Mesendoderm (in vitro differentiated cells): ENCODE measurements at regions not wholly inside any gene's neighbourhood (a gene's known extent, or its start where the extent isn't known, plus 50 kb on each side); places are given as distances from the start of the nearest gene placed in this dataset.

Source experiments
- DNase-seq: peaks from one replicate; pipeline ENCODE4 v3.0.0; 2013
- H2AK5ac ChIP-seq: 2 replicates; pipeline ENCODE4 v1.6.1; 2013; ENCODE audit warnings: low read length, inconsistent platforms
- H2BK120ac ChIP-seq: 2 replicates; pipeline ENCODE4 v1.6.1; 2013; ENCODE audit warnings: low read depth, mild to moderate bottlenecking, low read length, moderate library complexity, mixed read lengths
- H2BK15ac ChIP-seq: replicated peaks from 2 replicates; pipeline ENCODE4 v1.6.1; 2013; ENCODE audit warnings: low read depth, mild to moderate bottlenecking, moderate library complexity
- H2BK5ac ChIP-seq: 2 replicates; pipeline ENCODE4 v1.6.1; 2013; ENCODE audit warnings: low read length, inconsistent platforms
- H3K18ac ChIP-seq: 2 replicates; pipeline ENCODE4 v1.6.1; 2013; ENCODE audit warnings: mild to moderate bottlenecking, low read length, mixed read lengths
- H3K23ac ChIP-seq: one replicate; pipeline ENCODE4 v1.6.1; 2013; ENCODE audit warnings: low read length
- H3K27ac ChIP-seq: 2 replicates; pipeline ENCODE4 v1.5.1; 2013; ENCODE audit warnings: low read depth, mild to moderate bottlenecking, inconsistent platforms, low read length, moderate library complexity
- H3K27me3 ChIP-seq: 2 replicates; pipeline ENCODE4 v1.6.1; 2013; ENCODE audit warnings: low read length, control low read depth, mild to moderate bottlenecking, inconsistent platforms; ENCODE audit not compliant: insufficient read depth, poor library complexity
- H3K36me3 ChIP-seq: 2 replicates; pipeline ENCODE4 v1.6.1; 2013; ENCODE audit warnings: low read length, inconsistent platforms; ENCODE audit not compliant: control insufficient read depth, insufficient read depth
- H3K4ac ChIP-seq: one replicate; pipeline ENCODE4 v1.6.1; 2013; ENCODE audit warnings: low read depth, mild to moderate bottlenecking, low read length, moderate library complexity
- H3K4me1 ChIP-seq: 2 replicates; pipeline ENCODE4 v1.6.1; 2013; ENCODE audit warnings: low read depth, low read length, inconsistent platforms; ENCODE audit not compliant: control insufficient read depth
- H3K4me2 ChIP-seq: 2 replicates; pipeline ENCODE4 v1.6.1; 2013; ENCODE audit warnings: low read length
- H3K4me3 ChIP-seq: 2 replicates; pipeline ENCODE4 v1.5.1; 2013; ENCODE audit warnings: mild to moderate bottlenecking, low read length
- H3K56ac ChIP-seq: one replicate; pipeline ENCODE4 v1.6.1; 2013; ENCODE audit warnings: low read length
- H3K79me1 ChIP-seq: 2 replicates; pipeline ENCODE4 v1.6.1; 2013; ENCODE audit warnings: low read length, inconsistent platforms
- H3K79me2 ChIP-seq: 2 replicates; pipeline ENCODE4 v1.6.1; 2013; ENCODE audit warnings: mild to moderate bottlenecking, low read length; ENCODE audit not compliant: control insufficient read depth, insufficient read depth
- H3K9ac ChIP-seq: 2 replicates; pipeline ENCODE4 v1.6.1; 2013; ENCODE audit warnings: low read length, inconsistent platforms
- H4K5ac ChIP-seq: one replicate; pipeline ENCODE4 v1.6.1; 2013; ENCODE audit warnings: low read length
- H4K8ac ChIP-seq: one replicate; pipeline ENCODE4 v1.6.1; 2013; ENCODE audit warnings: low read depth, mild to moderate bottlenecking, control low read depth, low read length, moderate library complexity
- WGBS: extraction: QIAGEN DNeasy Blood & Tissue Kit; methylation state at CpG from one replicate; pipeline ENCODE4 v1.1.7; 2013; ENCODE audit warnings: low lambda C conversion rate, missing lambda C conversion rate; ENCODE audit not compliant: insufficient coverage; ENCODE audit errors: extremely low coverage; 5-methylcytosine and 5-hydroxymethylcytosine counted together

- no peak overlapping the region for H2AK5ac ChIP-seq
- no peaks in the 10 kb centered on the region for H3K79me2 ChIP-seq
- no peak overlapping the region for H3K4me2 ChIP-seq
- no peaks in the 10 kb centered on the region for H3K27me3 ChIP-seq
- DNase-seq: no peak
- no peak overlapping the region for H3K4me3 ChIP-seq
- no peak overlapping the region for H3K9ac ChIP-seq
- no peak overlapping the region for H3K23ac ChIP-seq
- no peaks in the 10 kb centered on the region for H3K79me1 ChIP-seq
- H2BK5ac ChIP-seq: no peak overlapping the region
- no peak overlapping the region for H2BK120ac ChIP-seq
- no peak overlapping the region for H4K5ac ChIP-seq
- no peak overlapping the region for H3K56ac ChIP-seq
- no peaks in the 10 kb centered on the region for H3K4me1 ChIP-seq
- H2BK15ac ChIP-seq: no peak overlapping the region
- no peaks in the 10 kb centered on the region for H3K36me3 ChIP-seq
- H4K8ac ChIP-seq: no peak overlapping the region
- no peak overlapping the region for H3K27ac ChIP-seq
- H3K18ac ChIP-seq: no peak overlapping the region
- no peak overlapping the region for H3K4ac ChIP-seq
- no CpG with 5 or more reads among the region's 3 CpGs for WGBS
Observed at GRCh38 chr1:30466610-30467009, 256.8 kb downstream of the MATN1 start.

GRCh38 chr1:30466026-30466425 lies 257.4 kb downstream of the MATN1 start:
- Histone ChIP-seq H2BK120ac (no peak overlapping the region), H3K4ac (no peak overlapping the region), H3K56ac (no peak overlapping the region), H3K9ac (no peak overlapping the region), H3K18ac (no peak overlapping the region), H2BK5ac (no peak overlapping the region), H3K27ac (no peak overlapping the region), H2BK15ac (no peak overlapping the region), H3K36me3 (no peaks in the 10 kb centered on the region), H3K27me3 (no peaks in the 10 kb centered on the region), H4K8ac (no peak overlapping the region), H3K23ac (no peak overlapping the region), H3K4me1 (no peaks in the 10 kb centered on the region), H2AK5ac (no peak overlapping the region), H4K5ac (no peak overlapping the region), H3K4me2 (no peak overlapping the region), H3K4me3 (no peak overlapping the region), H3K79me2 (no peaks in the 10 kb centered on the region), H3K79me1 (no peaks in the 10 kb centered on the region)
- DNase-seq: no peak
- no CpG with 5 or more reads among the region's 4 CpGs for WGBS

- no peak overlapping the region for H3K9ac ChIP-seq
- no peak overlapping the region for H4K5ac ChIP-seq
- H3K4ac ChIP-seq: no peak overlapping the region
- H3K23ac ChIP-seq: no peak overlapping the region
- DNase-seq: no peak
- H3K56ac ChIP-seq: no peak overlapping the region
- H3K27me3 ChIP-seq: no peaks in the 10 kb centered on the region
- no peaks in the 10 kb centered on the region for H3K36me3 ChIP-seq
- H2BK5ac ChIP-seq: no peak overlapping the region
- no peak overlapping the region for H3K4me2 ChIP-seq
- H2BK15ac ChIP-seq: no peak overlapping the region
- H3K18ac ChIP-seq: no peak overlapping the region
- no peak overlapping the region for H2BK120ac ChIP-seq
- no CpG with 5 or more reads among the region's 2 CpGs for WGBS
- no peak overlapping the region for H4K8ac ChIP-seq
- no peaks in the 10 kb centered on the region for H3K4me1 ChIP-seq
- no peak overlapping the region for H3K4me3 ChIP-seq
- H3K27ac ChIP-seq: no peak overlapping the region
- H3K79me1 ChIP-seq: no peaks in the 10 kb centered on the region
- no peak overlapping the region for H2AK5ac ChIP-seq
- no peaks in the 10 kb centered on the region for H3K79me2 ChIP-seq
Observed at GRCh38 chr1:30465096-30465495, 258.3 kb downstream of the MATN1 start.

GRCh38 chr1:30464187-30464617 lies 259.2 kb downstream of the MATN1 start:
- H3K4ac ChIP-seq: no peak overlapping the region
- H3K4me1 ChIP-seq: no peaks in the 10 kb centered on the region
- no CpG with 5 or more reads among the region's 1 CpG for WGBS
- H3K23ac ChIP-seq: no peak overlapping the region
- H3K27me3 ChIP-seq: no peaks in the 10 kb centered on the region
- H2BK5ac ChIP-seq: no peak overlapping the region
- H3K4me2 ChIP-seq: no peak overlapping the region
- H3K56ac ChIP-seq: no peak overlapping the region
- H3K36me3 ChIP-seq: no peaks in the 10 kb centered on the region
- H2BK15ac ChIP-seq: no peak overlapping the region
- no peak overlapping the region for H3K27ac ChIP-seq
- no peak for DNase-seq
- no peaks in the 10 kb centered on the region for H3K79me2 ChIP-seq
- no peak overlapping the region for H4K5ac ChIP-seq
- no peak overlapping the region for H4K8ac ChIP-seq
- no peak overlapping the region for H3K4me3 ChIP-seq
- H3K79me1 ChIP-seq: no peaks in the 10 kb centered on the region
- H2BK120ac ChIP-seq: no peak overlapping the region
- no peak overlapping the region for H3K18ac ChIP-seq
- H2AK5ac ChIP-seq: no peak overlapping the region
- H3K9ac ChIP-seq: no peak overlapping the region

- H3K4me3 ChIP-seq: no peak overlapping the region
- H3K27me3 ChIP-seq: no peaks in the 10 kb centered on the region
- H4K5ac ChIP-seq: no peak overlapping the region
- no CpG with 5 or more reads among the region's 10 CpGs for WGBS
- no peak overlapping the region for H2BK5ac ChIP-seq
- H3K18ac ChIP-seq: no peak overlapping the region
- no peak overlapping the region for H3K4me2 ChIP-seq
- H3K4me1 ChIP-seq: no peaks in the 10 kb centered on the region
- H3K79me1 ChIP-seq: no peaks in the 10 kb centered on the region
- no peaks in the 10 kb centered on the region for H3K36me3 ChIP-seq
- H4K8ac ChIP-seq: no peak overlapping the region
- no peak overlapping the region for H3K23ac ChIP-seq
- no peak for DNase-seq
- no peak overlapping the region for H2AK5ac ChIP-seq
- no peak overlapping the region for H2BK120ac ChIP-seq
- H3K4ac ChIP-seq: no peak overlapping the region
- H2BK15ac ChIP-seq: no peak overlapping the region
- no peak overlapping the region for H3K9ac ChIP-seq
- no peak overlapping the region for H3K27ac ChIP-seq
- no peak overlapping the region for H3K56ac ChIP-seq
- no peaks in the 10 kb centered on the region for H3K79me2 ChIP-seq
Observed at GRCh38 chr1:30462826-30463425, 260.5 kb downstream of the MATN1 start.

- no peak overlapping the region for H2BK5ac ChIP-seq
- H4K5ac ChIP-seq: no peak overlapping the region
- H3K36me3 ChIP-seq: no peaks in the 10 kb centered on the region
- H3K4me2 ChIP-seq: no peak overlapping the region
- H2BK15ac ChIP-seq: no peak overlapping the region
- H2BK120ac ChIP-seq: no peak overlapping the region
- no peak overlapping the region for H4K8ac ChIP-seq
- H3K79me2 ChIP-seq: no peaks in the 10 kb centered on the region
- H3K9ac ChIP-seq: no peak overlapping the region
- no peak overlapping the region for H3K23ac ChIP-seq
- no peaks in the 10 kb centered on the region for H3K4me1 ChIP-seq
- DNase-seq: no peak
- H3K56ac ChIP-seq: no peak overlapping the region
- H3K4ac ChIP-seq: no peak overlapping the region
- H3K27ac ChIP-seq: no peak overlapping the region
- no peak overlapping the region for H3K4me3 ChIP-seq
- no peaks in the 10 kb centered on the region for H3K79me1 ChIP-seq
- H3K18ac ChIP-seq: no peak overlapping the region
- no peaks in the 10 kb centered on the region for H3K27me3 ChIP-seq
- no peak overlapping the region for H2AK5ac ChIP-seq
- WGBS: no CpG with 5 or more reads among the region's 4 CpGs
Observed at GRCh38 chr1:30462166-30462565, 261.2 kb downstream of the MATN1 start.
